Lower leg skin (tissue), 4 donors: ENCODE measurements at regions not wholly inside any gene's neighbourhood (a gene's known extent, or its start where the extent isn't known, plus 50 kb on each side); places are given as distances from the start of the nearest gene placed in this dataset.

Experiments
- DNase-seq, 2 donors: peaks; one replicate each; pipeline ENCODE4 v3.0.0-alpha.2; 2019; ENCODE audit warnings: low spot score in 2 of 2
- H3K4me3 ChIP-seq: fragments of 200-600 bp; sonication (generic); 2 replicates; pipeline ENCODE4 v1.5.1; 2017; ENCODE audit warnings: mild to moderate bottlenecking, low read depth; ENCODE audit not compliant: poor library complexity, severe bottlenecking
- POLR2A ChIP-seq, 2 donors: fragments of 450-650 bp; IDR thresholded peaks; one replicate each; pipeline ENCODE4 v1.6.1; 2016 to 2017; ENCODE audit warnings: antibody characterized with exemption in 2 of 2, mild to moderate bottlenecking in 1 of 2, moderate library complexity in 1 of 2
- WGBS, 2 donors: methylation state at CpG; one replicate each; pipeline ENCODE4 v1.1.5; 2018; 5-methylcytosine and 5-hydroxymethylcytosine counted together
- intact Hi-C: fragments of 100-400 bp; cut with DNase I; formaldehyde crosslinking; loops from one replicate; pipeline ENCODE4 v1.15.0; 2023; ENCODE audit warnings: low total_unique reads
- TF ChIP-seq, protein P1 (sequence below), 3 donors: fragments of 450-650 bp; IDR thresholded peaks; one replicate each; pipeline ENCODE4 v1.5.1; 2016; ENCODE audit warnings: antibody characterized with exemption in 3 of 3, mild to moderate bottlenecking in 3 of 3, moderate library complexity in 2 of 3

DNA sequence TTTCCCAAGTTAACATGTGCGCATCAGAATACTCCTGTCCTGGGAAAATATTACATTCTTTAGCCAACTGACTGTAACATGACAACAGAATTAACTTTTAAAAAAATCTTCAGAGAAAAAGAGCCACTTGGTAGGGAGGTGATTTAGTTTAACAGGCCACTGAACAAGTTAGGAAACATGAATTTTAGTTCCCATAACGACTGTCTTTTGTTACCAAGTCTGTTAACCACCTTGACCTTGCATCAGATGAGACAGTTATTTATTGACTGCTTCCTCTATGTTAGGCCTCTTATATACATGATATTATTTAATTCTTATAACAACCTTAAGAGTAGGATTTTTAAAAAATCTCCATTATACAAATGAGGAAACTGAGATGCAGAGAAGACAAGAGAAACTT lies 268.6 kb downstream of the NDFIP2 start:
- no peak overlapping the region for H3K4me3 ChIP-seq
- intact Hi-C loops = no loop called here
- DNase-seq = no peak
- TF ChIP-seq, protein P1, sequence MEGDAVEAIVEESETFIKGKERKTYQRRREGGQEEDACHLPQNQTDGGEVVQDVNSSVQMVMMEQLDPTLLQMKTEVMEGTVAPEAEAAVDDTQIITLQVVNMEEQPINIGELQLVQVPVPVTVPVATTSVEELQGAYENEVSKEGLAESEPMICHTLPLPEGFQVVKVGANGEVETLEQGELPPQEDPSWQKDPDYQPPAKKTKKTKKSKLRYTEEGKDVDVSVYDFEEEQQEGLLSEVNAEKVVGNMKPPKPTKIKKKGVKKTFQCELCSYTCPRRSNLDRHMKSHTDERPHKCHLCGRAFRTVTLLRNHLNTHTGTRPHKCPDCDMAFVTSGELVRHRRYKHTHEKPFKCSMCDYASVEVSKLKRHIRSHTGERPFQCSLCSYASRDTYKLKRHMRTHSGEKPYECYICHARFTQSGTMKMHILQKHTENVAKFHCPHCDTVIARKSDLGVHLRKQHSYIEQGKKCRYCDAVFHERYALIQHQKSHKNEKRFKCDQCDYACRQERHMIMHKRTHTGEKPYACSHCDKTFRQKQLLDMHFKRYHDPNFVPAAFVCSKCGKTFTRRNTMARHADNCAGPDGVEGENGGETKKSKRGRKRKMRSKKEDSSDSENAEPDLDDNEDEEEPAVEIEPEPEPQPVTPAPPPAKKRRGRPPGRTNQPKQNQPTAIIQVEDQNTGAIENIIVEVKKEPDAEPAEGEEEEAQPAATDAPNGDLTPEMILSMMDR (IDR thresholded peaks at IDR 0.05) = no peak
- TF ChIP-seq POLR2A (IDR thresholded peaks at IDR 0.05) = no peak
- 43 to 48% methylated on average over 2 of the region's 2 CpGs for WGBS, 2 donors

DNA sequence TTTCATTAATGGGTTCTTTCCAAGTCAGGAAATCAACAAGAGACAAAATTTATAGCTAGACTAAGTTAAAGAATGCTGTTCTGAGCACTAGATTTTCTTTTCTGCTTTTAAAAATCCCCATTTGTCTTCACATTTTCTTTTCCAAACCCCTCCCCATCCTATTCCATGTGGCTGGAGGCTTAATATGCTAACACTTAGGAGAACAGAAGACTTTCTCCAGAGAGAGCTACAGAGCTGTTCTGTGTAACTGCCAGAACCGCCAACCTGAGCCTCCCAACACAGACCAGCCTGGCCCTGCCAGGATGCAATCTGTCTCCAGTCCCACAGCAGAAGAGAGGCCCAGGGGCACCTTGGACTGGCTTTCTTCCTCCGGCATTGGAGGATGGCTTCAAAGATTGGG lies 264.1 kb downstream of the NDFIP2 start:
- 19 to 21% methylated on average over 2 of the region's 2 CpGs for WGBS, 2 donors
- intact Hi-C loops = no loop called here
- DNase-seq = no peak
- H3K4me3 ChIP-seq = no peak overlapping the region
- no peak for TF ChIP-seq POLR2A (IDR thresholded peaks at IDR 0.05)

DNA sequence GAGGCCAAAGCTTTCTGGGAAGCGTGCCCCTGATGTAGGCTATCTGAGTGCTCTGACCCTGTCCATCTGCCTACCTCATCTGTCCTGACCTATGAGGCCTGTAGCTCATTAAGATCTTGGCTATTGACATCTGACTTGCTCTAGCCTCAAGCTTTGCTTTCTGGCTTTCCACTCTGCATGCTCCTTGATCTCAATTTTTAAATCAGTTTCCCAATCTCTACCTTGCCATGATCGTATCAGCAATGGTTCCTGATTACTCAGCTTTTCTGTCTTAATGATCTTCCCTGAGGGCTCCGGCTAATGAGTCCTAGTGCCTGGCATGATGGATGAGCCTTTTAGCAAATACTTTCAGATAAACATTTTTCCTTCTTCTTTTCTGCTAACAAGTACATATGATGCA lies 262.0 kb downstream of the NDFIP2 start:
- DNase-seq = no peak
- intact Hi-C loops = no loop called here
- WGBS, 2 donors = 57 to 65% methylated on average over 3 of the region's 3 CpGs
- no peak for TF ChIP-seq POLR2A (IDR thresholded peaks at IDR 0.05)
- TF ChIP-seq, protein P1 (IDR thresholded peaks at IDR 0.05) = no peak
- no peak overlapping the region for H3K4me3 ChIP-seq

DNA sequence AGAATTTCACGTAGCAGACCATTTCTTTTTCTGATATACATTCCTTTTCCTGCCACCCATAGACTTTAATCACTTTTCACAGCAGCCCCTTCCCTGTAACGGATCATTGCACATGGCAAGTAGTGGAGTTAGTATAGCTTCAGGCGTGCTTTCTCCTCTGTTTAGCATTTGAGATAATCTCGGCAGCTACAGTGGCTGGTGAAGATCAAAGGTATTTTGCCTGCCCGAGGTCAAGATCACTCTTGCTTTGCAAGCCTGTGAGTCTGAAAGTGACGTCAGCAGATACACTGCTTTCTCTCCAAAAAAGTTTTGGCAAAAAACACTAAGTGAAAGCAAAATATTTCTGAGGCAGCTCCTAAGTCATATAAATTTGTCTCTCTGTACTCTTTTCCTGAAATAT lies 260.0 kb downstream of the NDFIP2 start:
- 27 to 33% methylated on average over 6 of the region's 6 CpGs for WGBS, 2 donors
- DNase-seq = no peak
- H3K4me3 ChIP-seq = no peak overlapping the region
- intact Hi-C loops = no loop called here
- no peak for TF ChIP-seq POLR2A (IDR thresholded peaks at IDR 0.05)
- TF ChIP-seq, protein P1 (IDR thresholded peaks at IDR 0.05) = no peak

DNA sequence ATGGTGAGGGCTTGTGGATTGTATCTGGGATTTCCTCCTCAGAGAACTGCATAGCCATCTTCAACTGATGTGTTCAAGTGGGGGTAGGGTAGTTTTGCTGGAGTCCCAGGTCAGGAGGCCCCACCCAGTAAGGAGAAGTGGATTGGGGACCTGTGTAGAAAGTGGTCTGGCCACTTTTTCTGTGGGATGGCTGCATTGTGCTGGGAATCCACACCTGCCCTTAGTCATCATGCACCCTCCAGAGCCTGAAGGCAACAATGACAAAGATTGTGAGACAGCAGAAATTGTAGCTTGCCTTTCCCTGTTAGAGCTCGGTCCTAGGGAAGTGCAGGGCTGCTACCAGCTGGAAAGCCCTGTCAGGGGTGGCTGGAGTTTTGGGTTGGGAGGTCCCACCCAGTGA lies 255.4 kb downstream of the NDFIP2 start:
- WGBS, 2 donors = 50 to 64% methylated on average over 1 of the region's 1 CpG
- no peak overlapping the region for H3K4me3 ChIP-seq
- TF ChIP-seq, protein P1 (IDR thresholded peaks at IDR 0.05) = no peak
- no peak for TF ChIP-seq POLR2A (IDR thresholded peaks at IDR 0.05)
- no peak for DNase-seq
- intact Hi-C loops = no loop called here

DNA sequence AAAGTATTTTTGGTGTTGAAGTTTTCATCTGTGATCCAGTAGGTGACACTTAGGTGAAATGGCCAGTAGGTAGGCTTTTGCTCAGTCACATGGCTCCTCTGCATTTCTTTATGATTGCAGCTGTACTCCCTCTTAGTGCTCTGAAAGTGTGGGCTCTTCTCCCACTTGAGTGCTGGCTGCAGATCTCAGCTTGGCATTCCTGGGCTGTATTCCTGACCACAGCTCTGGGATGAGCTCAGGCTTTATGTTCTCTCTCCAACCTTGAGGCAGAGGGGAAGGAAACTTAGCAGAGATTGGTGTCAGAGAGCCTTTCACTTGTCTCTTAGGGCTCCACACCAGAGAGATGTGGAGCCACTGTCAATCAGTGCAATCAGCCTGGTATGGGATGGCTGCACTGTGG lies 254.3 kb downstream of the NDFIP2 start:
- intact Hi-C loops = no loop called here
- no peak for DNase-seq
- H3K4me3 ChIP-seq = no peak overlapping the region
- TF ChIP-seq, protein P1 (IDR thresholded peaks at IDR 0.05) = no peak
- TF ChIP-seq POLR2A (IDR thresholded peaks at IDR 0.05) = no peak
